ENCODE measurements at regions not wholly inside any gene's neighbourhood (a gene's known extent, or its start where the extent isn't known, plus 50 kb on each side); places are given as distances from the start of the nearest gene placed in this dataset.

DNA sequence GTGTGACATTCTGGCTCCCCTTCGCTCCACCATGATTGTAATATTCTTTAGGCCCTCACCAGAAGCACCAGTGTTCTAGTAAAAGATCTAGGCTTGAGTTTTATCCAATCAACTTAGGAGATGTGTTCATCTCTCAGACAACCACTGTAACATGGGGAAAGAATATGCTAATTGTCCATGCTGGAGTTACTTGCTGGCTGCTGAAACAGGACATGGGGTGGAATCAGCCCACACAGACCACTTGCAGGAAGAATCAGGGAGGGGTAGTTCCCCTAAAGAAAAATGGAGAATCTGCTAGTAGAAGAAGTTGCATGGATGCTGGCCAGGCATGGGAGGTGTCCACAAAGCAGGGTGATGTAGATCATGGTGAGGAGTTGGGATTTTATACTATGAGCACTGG is 86.2 kb downstream of the FEM1C start:
- ChIA-PET CTCF (no interaction called here), RAD21 (ENCODE audit: unreplicated experiment) (no interaction called here), SMC1A (ENCODE audit: uncharacterized antibody, unreplicated experiment) (interaction anchor here (1.1 to 1.8 kb wide), 2 partner anchors 13 to 78 kb away, joined by 4 read pairs; no protein-coding TSS in a partner anchor), POLR2A (no interaction called here)
- no peaks in the 10 kb centered on the region for H3K36me3 ChIP-seq (ENCODE audit: control insufficient read depth in 2 of 2, insufficient read depth in 2 of 2, low read length in 1 of 2)
- 64% methylated on average over 1 of the region's 1 CpG for WGBS (ENCODE audit: insufficient coverage, insufficient replicate concordance, low lambda C conversion rate, missing lambda C conversion rate)
- no TSS peak for BruUV-seq (replicated peaks)
- ATAC-seq (no peak), FAIRE-seq (no peak), DNase-seq (ENCODE audit: low read depth, low spot score) (no peak)
- H3K27me3 ChIP-seq (replicated peaks in 1 of 2; ENCODE audit: control insufficient read depth in 2 of 2, insufficient read depth in 2 of 2, low read length in 1 of 2), result no peaks in the 10 kb centered on the region
- no peaks in the 10 kb centered on the region for H3K9me3 ChIP-seq (replicated peaks; ENCODE audit: control insufficient read depth, insufficient read depth, low read length)
- TF ChIP-seq SREBF1 (IDR thresholded peaks at IDR 0.05; ENCODE audit: low read length) (no peak), RELB (IDR thresholded peaks at IDR 0.05; ENCODE audit: low read depth) (no peak), SP1 (IDR thresholded peaks at IDR 0.05; ENCODE audit: low read depth, low read length) (no peak), CTCF (IDR thresholded peaks at IDR 0.05 in 2 of 3, conservative IDR thresholded peaks at IDR 0.05 in 1 of 3; ENCODE audit: control insufficient read depth in 2 of 3, extremely low read depth in 1 of 3, insufficient read depth in 1 of 3, low read depth in 3 of 3, low read length in 3 of 3) (no peak), NR2C2 (IDR thresholded peaks at IDR 0.05; ENCODE audit: borderline replicate concordance, control insufficient read depth, insufficient read length, low read depth) (no peak), HDAC6 (IDR thresholded peaks at IDR 0.05; ENCODE audit: unreplicated experiment) (no peak), TARDBP (IDR thresholded peaks at IDR 0.05; ENCODE audit: borderline replicate concordance) (no peak), PBX3 (IDR thresholded peaks at IDR 0.05; ENCODE audit: insufficient replicate concordance, low read depth, low read length) (no peak), RBBP5 (conservative IDR thresholded peaks at IDR 0.05) (no peak), ZBED1 (IDR thresholded peaks at IDR 0.05; ENCODE audit: borderline replicate concordance) (no peak), HDAC2 (IDR thresholded peaks at IDR 0.05) (no peak), POLR2AphosphoS5 (IDR thresholded peaks at IDR 0.05; ENCODE audit: low read length) (no peak)
- TF ChIP-seq, protein P1, sequence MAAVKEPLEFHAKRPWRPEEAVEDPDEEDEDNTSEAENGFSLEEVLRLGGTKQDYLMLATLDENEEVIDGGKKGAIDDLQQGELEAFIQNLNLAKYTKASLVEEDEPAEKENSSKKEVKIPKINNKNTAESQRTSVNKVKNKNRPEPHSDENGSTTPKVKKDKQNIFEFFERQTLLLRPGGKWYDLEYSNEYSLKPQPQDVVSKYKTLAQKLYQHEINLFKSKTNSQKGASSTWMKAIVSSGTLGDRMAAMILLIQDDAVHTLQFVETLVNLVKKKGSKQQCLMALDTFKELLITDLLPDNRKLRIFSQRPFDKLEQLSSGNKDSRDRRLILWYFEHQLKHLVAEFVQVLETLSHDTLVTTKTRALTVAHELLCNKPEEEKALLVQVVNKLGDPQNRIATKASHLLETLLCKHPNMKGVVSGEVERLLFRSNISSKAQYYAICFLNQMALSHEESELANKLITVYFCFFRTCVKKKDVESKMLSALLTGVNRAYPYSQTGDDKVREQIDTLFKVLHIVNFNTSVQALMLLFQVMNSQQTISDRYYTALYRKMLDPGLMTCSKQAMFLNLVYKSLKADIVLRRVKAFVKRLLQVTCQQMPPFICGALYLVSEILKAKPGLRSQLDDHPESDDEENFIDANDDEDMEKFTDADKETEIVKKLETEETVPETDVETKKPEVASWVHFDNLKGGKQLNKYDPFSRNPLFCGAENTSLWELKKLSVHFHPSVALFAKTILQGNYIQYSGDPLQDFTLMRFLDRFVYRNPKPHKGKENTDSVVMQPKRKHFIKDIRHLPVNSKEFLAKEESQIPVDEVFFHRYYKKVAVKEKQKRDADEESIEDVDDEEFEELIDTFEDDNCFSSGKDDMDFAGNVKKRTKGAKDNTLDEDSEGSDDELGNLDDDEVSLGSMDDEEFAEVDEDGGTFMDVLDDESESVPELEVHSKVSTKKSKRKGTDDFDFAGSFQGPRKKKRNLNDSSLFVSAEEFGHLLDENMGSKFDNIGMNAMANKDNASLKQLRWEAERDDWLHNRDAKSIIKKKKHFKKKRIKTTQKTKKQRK (IDR thresholded peaks at IDR 0.05; ENCODE audit: low read depth, low read length), result no peak
- H3K27ac ChIP-seq (ENCODE audit: control insufficient read depth, insufficient read depth), result no peak overlapping the region
- no peak overlapping the region for H2AFZ ChIP-seq (ENCODE audit: control insufficient read depth, low read depth, low read length)
- H4K20me1 ChIP-seq (ENCODE audit: control insufficient read depth, insufficient read depth), result no peaks in the 10 kb centered on the region
- no peak overlapping the region for H3K9ac ChIP-seq (ENCODE audit: control insufficient read depth, insufficient read depth, low read length)
- intact Hi-C loops (cut with micrococcal nuclease; ENCODE audit: unreplicated experiment) (no loop called here), in situ Hi-C loops (cut with MboI) (no loop called here)
- peaks cover 3% of the 10 kb centered on the region; the same call in 1 of the 2 replicates for H3K4me1 ChIP-seq (ENCODE audit: control insufficient read depth, insufficient read depth, low read length)
- no peaks in the 10 kb centered on the region for H3K79me2 ChIP-seq (ENCODE audit: control insufficient read depth, insufficient read depth, low read length)
- no peak overlapping the region for H3K4me2 ChIP-seq (ENCODE audit: control insufficient read depth, insufficient read depth)
- H3K4me3 ChIP-seq, result no peak overlapping the region

All from GM12878 (cell line).